Iris pigment epithelial cell (primary cell): ENCODE measurements at regions not wholly inside any gene's neighbourhood (a gene's known extent, or its start where the extent isn't known, plus 50 kb on each side); places are given as distances from the start of the nearest gene placed in this dataset.

ENCODE experiments used
- DNase-seq: peaks from one replicate; pipeline ENCODE4 v3.0.0-alpha.2; 2011; ENCODE audit warnings: low read depth

GRCh38 chr6:78390066-78390465, 477.3 kb upstream of the IRAK1BP1 start:
- no peak for DNase-seq

GRCh38 chr6:78397499-78397898, 469.9 kb upstream of the IRAK1BP1 start:
- peak; percentile 23 for DNase-seq

DNA sequence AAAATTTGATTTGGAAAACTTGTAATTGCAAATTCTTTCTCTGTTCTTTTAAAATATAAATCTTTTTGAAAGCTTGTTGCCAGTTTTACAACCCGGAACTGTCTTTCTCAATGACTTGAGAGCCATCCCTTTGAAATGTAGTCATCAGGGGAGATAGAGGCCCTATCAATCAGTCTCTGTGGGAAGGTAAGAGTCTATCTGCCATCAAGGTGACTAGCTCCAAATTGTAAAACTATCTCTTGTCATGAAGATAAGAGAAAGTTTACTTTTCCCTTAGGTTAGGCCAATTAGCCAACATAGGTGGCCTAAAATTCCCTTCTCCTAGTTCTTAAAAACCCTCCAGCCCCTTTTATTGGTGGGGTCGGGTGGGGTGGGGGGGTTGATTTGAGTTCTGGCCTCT, 469.1 kb upstream of the IRAK1BP1 start:
- no peak for DNase-seq

DNA sequence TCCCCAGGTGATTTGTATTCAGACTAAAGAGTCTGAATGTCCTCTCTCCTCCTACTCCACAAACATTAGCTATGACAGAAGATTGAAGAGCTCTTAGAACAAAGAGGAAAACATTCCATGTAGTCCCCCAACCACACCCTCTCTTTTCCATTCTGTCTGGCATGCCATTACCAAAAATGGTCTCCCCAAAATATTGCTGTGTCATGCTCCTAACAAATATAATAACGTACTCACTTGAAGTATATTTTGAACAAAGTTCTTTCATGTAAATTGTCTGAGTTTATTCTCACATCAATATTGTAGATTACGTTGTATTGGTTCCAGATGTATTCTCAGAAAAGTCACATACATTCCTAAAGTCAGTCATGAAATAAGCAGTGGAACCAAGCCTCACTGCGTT, 467.3 kb upstream of the IRAK1BP1 start:
- no peak for DNase-seq

- no peak for DNase-seq
Measured at GRCh38 chr6:78427386-78427785, 440.0 kb upstream of the IRAK1BP1 start.

DNA sequence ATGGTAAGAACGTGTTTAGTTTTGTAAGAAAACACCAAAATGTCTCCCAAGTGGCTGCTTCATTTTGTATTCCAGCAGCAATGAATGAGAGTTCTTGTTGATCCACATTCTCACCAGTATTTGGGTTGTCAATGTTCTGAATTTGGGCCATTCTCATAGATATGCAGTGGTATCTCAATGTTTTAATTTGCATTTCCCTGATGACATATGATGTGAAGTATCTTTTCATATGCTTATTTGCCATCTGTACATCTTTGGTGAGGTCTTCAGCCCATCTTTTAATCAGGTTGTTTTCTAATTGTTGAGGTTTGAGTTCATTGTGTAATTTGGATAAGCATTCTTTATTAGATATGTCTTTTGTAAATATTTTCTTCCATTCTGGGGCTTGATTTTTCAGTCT, 436.8 kb upstream of the IRAK1BP1 start:
- no peak for DNase-seq

DNA sequence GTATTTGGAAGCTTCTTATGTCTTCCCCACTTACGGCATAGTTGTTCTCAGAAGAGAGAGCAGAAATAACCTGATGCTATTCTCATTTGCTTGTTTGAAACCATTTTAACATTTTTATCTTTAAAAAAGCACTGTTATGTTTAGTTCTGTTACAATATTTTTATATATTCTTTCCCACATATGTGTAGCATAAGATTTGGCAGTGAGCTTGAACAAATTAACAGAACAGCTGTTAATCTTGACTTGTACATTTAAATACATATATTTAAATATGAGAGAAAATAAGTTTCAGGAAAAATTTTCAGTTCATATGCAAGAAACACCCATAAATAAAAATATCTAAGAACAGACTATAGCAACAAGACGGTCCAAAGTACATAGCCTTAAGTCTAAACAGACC, 431.7 kb upstream of the IRAK1BP1 start:
- no peak for DNase-seq

GRCh38 chr6:78436335-78436734, 431.0 kb upstream of the IRAK1BP1 start:
- DNase-seq = peak; percentile 56

DNA sequence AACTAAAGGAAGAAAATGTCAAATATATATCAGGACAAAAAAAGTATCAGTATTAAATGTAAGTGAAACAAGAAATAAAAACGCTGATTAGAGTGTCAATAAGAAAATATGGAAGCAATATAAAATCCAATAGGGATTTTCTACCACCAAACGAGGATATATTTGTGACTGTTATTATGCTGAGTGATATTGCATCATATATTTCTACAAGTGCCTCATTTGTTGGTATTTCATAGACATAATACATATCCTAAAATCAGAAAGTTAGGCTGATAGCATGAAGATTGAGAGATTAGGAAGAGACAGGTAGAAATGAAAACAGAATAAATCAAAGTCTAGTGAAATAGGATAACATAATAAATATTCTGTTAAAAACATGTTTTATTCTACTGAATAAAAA, 429.2 kb upstream of the IRAK1BP1 start:
- no peak for DNase-seq

DNA sequence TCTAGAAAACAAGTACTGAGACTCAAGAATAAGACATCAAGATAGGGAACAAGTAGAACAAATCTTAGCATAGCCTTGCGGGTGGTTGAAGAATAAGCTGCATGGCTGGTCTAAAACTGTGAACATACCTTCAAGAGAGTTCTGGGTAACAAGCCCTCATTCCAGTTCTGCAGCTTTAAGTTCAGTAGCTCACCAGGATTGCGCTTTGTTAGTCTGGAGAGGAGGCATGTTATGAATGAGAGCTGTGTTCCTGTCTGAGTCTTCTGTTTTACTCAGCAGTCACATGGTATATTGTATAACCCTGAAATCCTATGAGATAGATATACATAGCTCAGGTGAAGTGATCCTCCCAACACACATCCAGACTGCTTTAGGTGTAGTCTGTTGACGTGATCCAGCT, 406.6 kb upstream of the IRAK1BP1 start:
- DNase-seq = peak; percentile 2

DNA sequence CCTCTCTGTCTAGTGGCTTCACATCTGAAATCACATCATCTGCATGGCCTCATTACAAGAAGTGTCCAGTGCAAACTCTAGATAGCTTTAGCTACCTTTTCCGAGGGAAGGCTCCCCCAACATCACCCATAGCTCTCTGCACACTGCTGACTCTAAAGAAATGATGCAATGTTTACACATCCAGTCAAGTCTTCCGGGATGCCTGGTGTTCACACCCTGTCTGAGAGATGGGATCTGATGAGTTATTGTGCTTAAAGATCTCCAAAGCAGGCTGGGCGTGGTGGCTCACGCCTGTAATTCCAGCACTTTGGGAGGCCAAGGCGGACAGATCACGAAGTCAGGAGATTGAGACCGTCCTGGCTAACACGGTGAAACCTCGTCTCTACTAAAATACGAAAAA, 404.6 kb upstream of the IRAK1BP1 start:
- no peak for DNase-seq

DNA sequence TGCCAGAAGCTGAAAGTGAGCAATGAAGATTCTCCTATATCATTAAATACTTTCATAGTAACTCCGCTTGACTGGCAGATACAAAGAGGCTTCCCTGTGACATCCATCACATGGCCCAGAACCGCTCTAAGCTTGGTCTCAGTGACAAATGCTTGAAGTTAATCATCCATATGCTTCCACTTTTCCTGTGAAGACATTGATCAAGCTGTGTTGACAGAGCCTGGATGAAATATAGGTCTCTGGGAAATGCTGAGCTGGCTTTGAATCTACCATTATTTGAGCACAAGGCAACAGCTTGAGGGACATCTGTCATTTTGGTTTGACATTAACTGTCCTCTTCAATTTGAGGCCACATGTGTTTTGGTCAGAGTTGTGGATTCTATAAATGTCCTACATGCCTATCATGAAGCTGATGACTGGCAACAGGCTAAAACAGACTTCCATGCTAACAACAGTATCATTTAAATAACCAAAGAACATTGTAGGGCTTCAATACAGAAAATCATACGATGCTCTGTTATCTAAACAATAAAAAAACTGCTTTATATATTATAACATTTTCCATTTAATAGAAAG, 402.2 kb upstream of the IRAK1BP1 start:
- no peak for DNase-seq

GRCh38 chr6:78476561-78476960, 390.8 kb upstream of the IRAK1BP1 start:
- DNase-seq = no peak

DNA sequence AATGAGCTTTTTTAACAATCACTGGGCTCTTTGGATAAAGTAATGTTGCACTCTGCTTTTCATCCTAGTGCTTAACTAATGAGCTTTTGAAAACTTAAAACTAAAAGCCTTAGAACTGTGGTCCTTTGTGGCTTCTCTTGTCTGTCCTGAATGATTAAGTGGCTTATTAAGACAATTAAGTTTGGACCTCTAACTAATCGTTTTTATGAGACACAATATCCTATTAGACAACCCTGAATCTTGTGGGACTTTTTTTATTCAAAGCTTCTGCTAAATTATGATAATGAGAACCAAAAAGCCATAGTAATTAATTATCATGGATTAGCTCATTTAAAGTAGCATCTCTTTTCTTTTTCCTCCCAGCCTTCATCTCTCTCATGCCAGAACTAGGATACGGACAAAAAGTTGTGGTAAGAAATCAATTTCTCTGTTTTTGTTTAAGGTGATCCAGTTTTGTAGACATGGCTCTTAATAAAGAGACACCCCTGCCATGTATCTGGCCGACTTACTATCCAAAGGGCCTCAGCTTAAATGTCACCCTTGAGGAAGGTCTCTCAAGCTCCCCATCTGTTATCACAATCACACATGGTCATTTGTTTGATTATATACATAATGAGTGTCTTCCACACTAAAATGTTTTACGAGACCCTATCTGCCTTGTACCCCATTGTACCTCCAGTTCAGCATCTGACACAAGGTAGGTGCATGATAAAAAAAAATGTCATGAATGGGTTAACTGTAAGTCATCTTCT, 384.4 kb upstream of the IRAK1BP1 start:
- DNase-seq = no peak

DNA sequence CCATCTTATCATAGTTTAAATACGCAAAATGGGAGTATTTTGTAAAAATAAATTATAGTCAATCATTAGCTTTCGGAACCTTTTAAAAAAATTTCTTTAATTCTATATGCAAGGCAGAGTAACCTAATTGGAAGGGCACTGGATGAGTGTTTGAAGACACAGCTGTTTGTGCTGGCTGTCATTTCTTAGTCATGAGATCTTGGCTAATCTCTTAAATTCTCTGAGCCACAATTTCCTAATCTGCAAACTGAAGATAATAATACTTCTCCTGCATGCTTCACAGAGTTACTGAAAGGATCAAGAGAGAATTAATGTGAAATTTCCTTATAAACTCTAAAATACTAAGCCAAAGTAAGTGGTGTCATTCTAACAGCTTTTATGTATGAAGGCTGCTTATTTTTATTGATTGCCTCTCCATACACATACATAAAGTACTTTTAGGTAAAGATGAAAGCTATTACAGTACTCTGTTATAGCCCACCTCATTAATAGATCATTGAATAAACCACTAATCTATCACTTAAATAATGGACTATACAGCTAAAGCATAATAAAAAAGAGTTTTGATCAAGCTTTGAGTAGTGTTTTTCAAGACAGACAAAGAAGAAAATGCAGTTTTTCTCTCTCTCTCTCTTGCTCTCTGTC, 383.7 kb upstream of the IRAK1BP1 start:
- DNase-seq = peak; percentile 44

- no peak for DNase-seq
Measured at GRCh38 chr6:78484198-78485064, 382.9 kb upstream of the IRAK1BP1 start.

DNA sequence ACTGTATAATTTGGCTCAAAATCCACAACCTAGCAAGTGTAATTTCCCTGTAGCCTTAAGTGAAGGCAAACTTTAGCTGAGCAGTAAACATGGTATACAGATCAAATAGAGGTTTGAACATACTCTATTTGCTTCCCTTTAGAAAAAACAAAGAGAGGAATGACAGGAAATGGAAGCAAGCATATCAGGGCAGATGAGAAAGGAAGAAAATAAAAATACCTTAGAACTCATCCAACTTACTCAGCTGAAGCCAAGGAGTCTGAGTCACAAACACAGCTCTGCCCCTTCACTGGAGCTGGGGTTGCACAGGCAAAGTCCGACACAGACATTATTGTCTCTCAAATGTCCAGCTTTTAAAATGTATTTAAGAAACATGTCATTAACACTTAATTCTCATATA, 379.9 kb upstream of the IRAK1BP1 start:
- peak; percentile 73 for DNase-seq

DNA sequence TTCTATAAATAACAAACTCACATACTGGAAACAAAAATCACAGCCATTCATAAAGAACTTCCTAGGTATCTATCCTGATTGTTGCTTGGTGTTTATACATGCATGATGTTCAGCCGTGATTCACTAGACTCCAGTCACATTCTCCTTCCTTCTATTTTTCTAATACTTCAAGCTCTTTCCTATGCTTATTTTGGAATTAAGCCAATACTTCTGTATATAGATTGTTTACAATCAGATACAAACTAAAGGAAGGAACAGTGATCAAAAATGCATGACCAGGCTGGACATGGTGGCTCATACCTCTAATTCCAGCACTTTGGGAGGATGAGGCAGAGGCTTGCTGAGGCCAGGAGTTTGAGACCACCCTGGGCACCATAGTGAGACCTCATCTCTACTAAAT, 377.5 kb upstream of the IRAK1BP1 start:
- DNase-seq = peak; percentile 78

DNA sequence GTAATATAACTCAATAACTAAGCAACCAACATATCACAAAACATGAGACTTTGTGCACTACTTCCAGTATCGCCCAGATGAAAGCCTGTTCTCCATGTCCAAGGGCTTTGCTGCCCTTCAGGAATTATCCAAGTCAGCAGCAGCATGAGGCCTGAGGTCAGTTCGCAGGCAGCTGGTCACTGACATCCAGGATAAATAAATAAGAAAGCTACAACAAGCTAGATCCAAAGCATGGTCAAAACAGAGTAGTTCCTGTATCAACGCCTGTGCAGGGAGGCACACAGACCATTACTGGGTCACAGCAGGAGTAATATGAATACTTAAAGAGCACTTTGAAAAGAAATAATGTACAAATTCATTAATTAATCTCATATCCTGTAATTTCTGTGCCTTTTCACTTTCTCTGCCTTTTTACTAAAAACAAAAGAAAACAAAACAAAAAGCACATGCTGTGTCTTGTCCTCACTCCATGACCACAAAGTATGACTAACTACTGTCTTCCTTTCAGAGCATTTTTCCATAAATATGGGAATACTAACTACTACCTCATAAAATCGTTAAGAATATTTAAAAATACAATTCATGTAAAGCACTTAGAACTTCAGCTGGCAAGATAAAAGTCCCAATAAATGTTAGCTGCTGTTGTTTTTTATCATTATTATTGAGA, 374.9 kb upstream of the IRAK1BP1 start:
- peak; percentile 53 for DNase-seq

- DNase-seq = no peak
Measured at GRCh38 chr6:78500299-78501089, 366.9 kb upstream of the IRAK1BP1 start.

DNA sequence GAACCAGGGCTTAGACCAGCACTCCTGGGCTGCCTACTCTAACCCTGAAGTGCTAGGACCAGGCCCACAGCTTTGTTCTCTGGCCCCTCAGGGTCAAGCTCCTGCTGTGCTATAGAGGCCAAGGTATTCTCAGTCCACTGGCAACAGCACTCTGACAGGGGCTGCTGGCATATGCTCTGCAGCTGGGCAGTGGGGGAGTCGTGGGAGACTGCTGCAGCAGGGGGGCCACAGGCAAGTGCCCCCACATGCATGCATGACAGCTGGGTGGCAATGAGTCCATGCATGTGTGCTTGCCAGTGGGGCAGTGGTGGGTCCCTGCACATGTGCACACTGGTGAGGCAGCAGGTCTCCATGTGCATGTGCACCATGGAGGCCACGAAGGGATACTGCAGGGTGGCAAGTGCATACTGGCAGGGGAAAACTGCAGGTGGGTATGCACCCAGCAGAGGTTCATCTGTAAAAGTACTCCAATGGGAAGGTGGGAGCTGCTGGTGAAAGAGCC, 364.9 kb upstream of the IRAK1BP1 start:
- DNase-seq = no peak
